ENCODE measurements at regions not wholly inside any gene's neighbourhood (a gene's known extent, or its start where the extent isn't known, plus 50 kb on each side); places are given as distances from the start of the nearest gene placed in this dataset.

- H3K27ac ChIP-seq (ENCODE audit: low read length) = no peak overlapping the region
- no peaks in the 10 kb centered on the region for H3K27me3 ChIP-seq (ENCODE audit: insufficient read depth, low read depth, low read length)
- no peaks in the 10 kb centered on the region for H3K9me3 ChIP-seq (ENCODE audit: low read length)
- no peaks in the 10 kb centered on the region for H3K36me3 ChIP-seq (ENCODE audit: insufficient read depth, low read length)
- no peaks in the 10 kb centered on the region for H4K20me1 ChIP-seq (ENCODE audit: insufficient read depth)
- no peak overlapping the region for H3K4me2 ChIP-seq (ENCODE audit: low read length)
- no peaks in the 10 kb centered on the region for H3K9me2 ChIP-seq (ENCODE audit: insufficient read depth, low read length)
- no peaks in the 10 kb centered on the region for H3K79me2 ChIP-seq (replicated peaks; ENCODE audit: insufficient read depth, low read length)
- H3K9ac ChIP-seq (ENCODE audit: low read length) = no peak overlapping the region
- H2AFZ ChIP-seq (ENCODE audit: low read depth, low read length) = no peak overlapping the region
- TF ChIP-seq EZH2 (IDR thresholded peaks at IDR 0.05; ENCODE audit: borderline replicate concordance, insufficient read depth, low read length, poor library complexity, severe bottlenecking) = no peak
- no peak overlapping the region for H3K4me3 ChIP-seq (ENCODE audit: low read length)
- no peaks in the 10 kb centered on the region for H3F3A ChIP-seq (ENCODE audit: insufficient read depth, low read length, poor library complexity, severe bottlenecking)
Measured at GRCh38 chr1:198823626-198824025, 184.8 kb downstream of the PTPRC start.

- no peak for TF ChIP-seq POLR2AphosphoS5 (IDR thresholded peaks at IDR 0.05)
- TF ChIP-seq TAF1 (IDR thresholded peaks at IDR 0.05; ENCODE audit: low read depth) = no peak
- TF ChIP-seq EZH2 (IDR thresholded peaks at IDR 0.05; ENCODE audit: borderline replicate concordance, insufficient read depth, low read length, poor library complexity, severe bottlenecking) = no peak
- TF ChIP-seq RAD21 (conservative IDR thresholded peaks at IDR 0.05) = no peak
- TF ChIP-seq, protein P1, sequence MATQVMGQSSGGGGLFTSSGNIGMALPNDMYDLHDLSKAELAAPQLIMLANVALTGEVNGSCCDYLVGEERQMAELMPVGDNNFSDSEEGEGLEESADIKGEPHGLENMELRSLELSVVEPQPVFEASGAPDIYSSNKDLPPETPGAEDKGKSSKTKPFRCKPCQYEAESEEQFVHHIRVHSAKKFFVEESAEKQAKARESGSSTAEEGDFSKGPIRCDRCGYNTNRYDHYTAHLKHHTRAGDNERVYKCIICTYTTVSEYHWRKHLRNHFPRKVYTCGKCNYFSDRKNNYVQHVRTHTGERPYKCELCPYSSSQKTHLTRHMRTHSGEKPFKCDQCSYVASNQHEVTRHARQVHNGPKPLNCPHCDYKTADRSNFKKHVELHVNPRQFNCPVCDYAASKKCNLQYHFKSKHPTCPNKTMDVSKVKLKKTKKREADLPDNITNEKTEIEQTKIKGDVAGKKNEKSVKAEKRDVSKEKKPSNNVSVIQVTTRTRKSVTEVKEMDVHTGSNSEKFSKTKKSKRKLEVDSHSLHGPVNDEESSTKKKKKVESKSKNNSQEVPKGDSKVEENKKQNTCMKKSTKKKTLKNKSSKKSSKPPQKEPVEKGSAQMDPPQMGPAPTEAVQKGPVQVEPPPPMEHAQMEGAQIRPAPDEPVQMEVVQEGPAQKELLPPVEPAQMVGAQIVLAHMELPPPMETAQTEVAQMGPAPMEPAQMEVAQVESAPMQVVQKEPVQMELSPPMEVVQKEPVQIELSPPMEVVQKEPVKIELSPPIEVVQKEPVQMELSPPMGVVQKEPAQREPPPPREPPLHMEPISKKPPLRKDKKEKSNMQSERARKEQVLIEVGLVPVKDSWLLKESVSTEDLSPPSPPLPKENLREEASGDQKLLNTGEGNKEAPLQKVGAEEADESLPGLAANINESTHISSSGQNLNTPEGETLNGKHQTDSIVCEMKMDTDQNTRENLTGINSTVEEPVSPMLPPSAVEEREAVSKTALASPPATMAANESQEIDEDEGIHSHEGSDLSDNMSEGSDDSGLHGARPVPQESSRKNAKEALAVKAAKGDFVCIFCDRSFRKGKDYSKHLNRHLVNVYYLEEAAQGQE (IDR thresholded peaks at IDR 0.05; ENCODE audit: borderline replicate concordance) = no peak
- TF ChIP-seq EP300 (conservative IDR thresholded peaks at IDR 0.05; ENCODE audit: poor library complexity, severe bottlenecking) = no peak
- TF ChIP-seq, protein P2, sequence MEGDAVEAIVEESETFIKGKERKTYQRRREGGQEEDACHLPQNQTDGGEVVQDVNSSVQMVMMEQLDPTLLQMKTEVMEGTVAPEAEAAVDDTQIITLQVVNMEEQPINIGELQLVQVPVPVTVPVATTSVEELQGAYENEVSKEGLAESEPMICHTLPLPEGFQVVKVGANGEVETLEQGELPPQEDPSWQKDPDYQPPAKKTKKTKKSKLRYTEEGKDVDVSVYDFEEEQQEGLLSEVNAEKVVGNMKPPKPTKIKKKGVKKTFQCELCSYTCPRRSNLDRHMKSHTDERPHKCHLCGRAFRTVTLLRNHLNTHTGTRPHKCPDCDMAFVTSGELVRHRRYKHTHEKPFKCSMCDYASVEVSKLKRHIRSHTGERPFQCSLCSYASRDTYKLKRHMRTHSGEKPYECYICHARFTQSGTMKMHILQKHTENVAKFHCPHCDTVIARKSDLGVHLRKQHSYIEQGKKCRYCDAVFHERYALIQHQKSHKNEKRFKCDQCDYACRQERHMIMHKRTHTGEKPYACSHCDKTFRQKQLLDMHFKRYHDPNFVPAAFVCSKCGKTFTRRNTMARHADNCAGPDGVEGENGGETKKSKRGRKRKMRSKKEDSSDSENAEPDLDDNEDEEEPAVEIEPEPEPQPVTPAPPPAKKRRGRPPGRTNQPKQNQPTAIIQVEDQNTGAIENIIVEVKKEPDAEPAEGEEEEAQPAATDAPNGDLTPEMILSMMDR (IDR thresholded peaks at IDR 0.05; ENCODE audit: poor library complexity, severe bottlenecking) = no peak
- TF ChIP-seq MXI1 (conservative IDR thresholded peaks at IDR 0.05; ENCODE audit: poor library complexity, severe bottlenecking) = no peak
- TF ChIP-seq SMC3 (conservative IDR thresholded peaks at IDR 0.05; ENCODE audit: poor library complexity) = no peak
- no peak overlapping the region for H3K4me2 ChIP-seq (ENCODE audit: low read length)
Measured at GRCh38 chr1:198825254-198825653, 186.4 kb downstream of the PTPRC start.

GRCh38 chr1:198829356-198829755, 190.5 kb downstream of the PTPRC start:
- H3K9ac ChIP-seq (ENCODE audit: low read length) = no peak overlapping the region
- TF ChIP-seq POLR2AphosphoS5 (IDR thresholded peaks at IDR 0.05) (no peak), TAF1 (IDR thresholded peaks at IDR 0.05; ENCODE audit: low read depth) (no peak)
- TF ChIP-seq, protein P2 (IDR thresholded peaks at IDR 0.05; ENCODE audit: poor library complexity, severe bottlenecking) = no peak
- no peaks in the 10 kb centered on the region for H3F3A ChIP-seq (ENCODE audit: insufficient read depth, low read length, poor library complexity, severe bottlenecking)
- H3K27me3 ChIP-seq (ENCODE audit: insufficient read depth, low read depth, low read length) = no peaks in the 10 kb centered on the region
- H3K9me3 ChIP-seq (ENCODE audit: low read length) = no peaks in the 10 kb centered on the region
- H3K36me3 ChIP-seq (ENCODE audit: insufficient read depth, low read length) = no peaks in the 10 kb centered on the region
- H3K4me2 ChIP-seq (ENCODE audit: low read length) = no peak overlapping the region
- no peak overlapping the region for H3K27ac ChIP-seq (ENCODE audit: low read length)
- H3K4me3 ChIP-seq (ENCODE audit: low read length) = no peak overlapping the region
- H4K20me1 ChIP-seq (ENCODE audit: insufficient read depth) = no peaks in the 10 kb centered on the region
- H2AFZ ChIP-seq (ENCODE audit: low read depth, low read length) = no peak overlapping the region
- no peaks in the 10 kb centered on the region for H3K79me2 ChIP-seq (replicated peaks; ENCODE audit: insufficient read depth, low read length)
- H3K9me2 ChIP-seq (ENCODE audit: insufficient read depth, low read length) = no peaks in the 10 kb centered on the region

More at GRCh38 chr1:198825254-198825653, 186.4 kb downstream of the PTPRC start:
- Histone ChIP-seq H3K27ac (ENCODE audit: low read length) (no peak overlapping the region), H3K27me3 (ENCODE audit: insufficient read depth, low read depth, low read length) (no peaks in the 10 kb centered on the region), H3K36me3 (ENCODE audit: insufficient read depth, low read length) (no peaks in the 10 kb centered on the region), H4K20me1 (ENCODE audit: insufficient read depth) (no peaks in the 10 kb centered on the region), H2AFZ (ENCODE audit: low read depth, low read length) (no peak overlapping the region), H3K9me3 (ENCODE audit: low read length) (no peaks in the 10 kb centered on the region), H3K9ac (ENCODE audit: low read length) (no peak overlapping the region), H3K9me2 (ENCODE audit: insufficient read depth, low read length) (no peaks in the 10 kb centered on the region), H3K4me3 (ENCODE audit: low read length) (no peak overlapping the region), H3F3A (ENCODE audit: insufficient read depth, low read length, poor library complexity, severe bottlenecking) (no peaks in the 10 kb centered on the region), H3K79me2 (replicated peaks; ENCODE audit: insufficient read depth, low read length) (no peaks in the 10 kb centered on the region)

Data from neural cell (in vitro differentiated cells).